SK-N-SH (cell line): ENCODE measurements at regions not wholly inside any gene's neighbourhood (a gene's known extent, or its start where the extent isn't known, plus 50 kb on each side); places are given as distances from the start of the nearest gene placed in this dataset.

ENCODE experiments used
- CHD2 ChIP-seq: fragments of 150-350 bp; IDR thresholded peaks from 2 replicates; pipeline ENCODE4 v1.6.1; 2018; ENCODE audit warnings: low read length; ENCODE audit not compliant: partially characterized antibody
- FOXJ3 ChIP-seq: sonication (generic); formaldehyde crosslinking; IDR thresholded peaks from 2 replicates; pipeline ENCODE4 v1.5.1; 2020; ENCODE audit warnings: mild to moderate bottlenecking, missing genetic modification reagents
- MXI1 ChIP-seq: IDR thresholded peaks from 2 replicates; pipeline ENCODE4 v1.6.1; 2012; ENCODE audit warnings: mild to moderate bottlenecking, low read depth, low read length, improper control_type of control experiment
- NFIC ChIP-seq: IDR thresholded peaks from 2 replicates; pipeline ENCODE4 v1.4.0; 2012; ENCODE audit warnings: borderline replicate concordance
- POLR2AphosphoS5 ChIP-seq: IDR thresholded peaks from 2 replicates; pipeline ENCODE4 v1.6.1; 2012; ENCODE audit warnings: low read depth, low read length
- SIN3A ChIP-seq: IDR thresholded peaks from 2 replicates; pipeline ENCODE4 v1.6.1; 2012; ENCODE audit warnings: low read depth, mild to moderate bottlenecking, low read length, moderate library complexity, borderline replicate concordance
- TAF1 ChIP-seq: IDR thresholded peaks from 2 replicates; pipeline ENCODE4 v1.6.1; 2012; ENCODE audit warnings: low read depth, mild to moderate bottlenecking, low read length, moderate library complexity, borderline replicate concordance
- TF ChIP-seq, protein P1 (sequence below): IDR thresholded peaks from 2 replicates; pipeline ENCODE4 v1.6.1; 2012; ENCODE audit warnings: mild to moderate bottlenecking, low read depth, low read length, moderate library complexity
- TF ChIP-seq, protein P2 (sequence below): fragments of 200-600 bp; sonication (generic); IDR thresholded peaks from 2 replicates; pipeline ENCODE4 v1.6.1; 2017; ENCODE audit warnings: antibody characterized with exemption, mild to moderate bottlenecking, moderate library complexity
- TF ChIP-seq, protein P3 (sequence below): IDR thresholded peaks from 2 replicates; pipeline ENCODE4; 2012
- TF ChIP-seq, protein P4 (sequence below): fragments of 150-350 bp; IDR thresholded peaks from 2 replicates; pipeline ENCODE4 v1.6.1; 2017; ENCODE audit warnings: antibody characterized with exemption, low read length, low read depth, borderline replicate concordance

DNA sequence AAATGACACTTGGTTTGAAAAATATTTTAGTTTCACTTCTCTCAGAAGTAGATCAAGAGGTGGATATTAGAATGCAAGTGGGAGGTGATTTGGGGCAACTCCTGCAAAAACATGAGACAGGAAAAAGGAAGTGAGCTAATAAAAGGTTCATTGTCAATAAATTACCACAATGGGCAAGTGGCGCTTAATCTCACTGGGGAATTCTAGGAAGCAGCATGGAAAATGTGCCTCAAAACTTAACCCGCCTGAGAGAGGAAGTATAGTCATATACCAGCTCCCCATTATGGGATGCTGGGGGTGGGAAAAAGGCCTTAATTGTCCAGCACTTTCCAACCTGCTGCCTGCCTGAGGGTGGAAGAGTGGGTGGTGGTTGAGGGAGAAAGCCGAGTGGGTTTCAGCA, 204.1 kb downstream of the ELAVL2 start:
- TF ChIP-seq, protein P1, sequence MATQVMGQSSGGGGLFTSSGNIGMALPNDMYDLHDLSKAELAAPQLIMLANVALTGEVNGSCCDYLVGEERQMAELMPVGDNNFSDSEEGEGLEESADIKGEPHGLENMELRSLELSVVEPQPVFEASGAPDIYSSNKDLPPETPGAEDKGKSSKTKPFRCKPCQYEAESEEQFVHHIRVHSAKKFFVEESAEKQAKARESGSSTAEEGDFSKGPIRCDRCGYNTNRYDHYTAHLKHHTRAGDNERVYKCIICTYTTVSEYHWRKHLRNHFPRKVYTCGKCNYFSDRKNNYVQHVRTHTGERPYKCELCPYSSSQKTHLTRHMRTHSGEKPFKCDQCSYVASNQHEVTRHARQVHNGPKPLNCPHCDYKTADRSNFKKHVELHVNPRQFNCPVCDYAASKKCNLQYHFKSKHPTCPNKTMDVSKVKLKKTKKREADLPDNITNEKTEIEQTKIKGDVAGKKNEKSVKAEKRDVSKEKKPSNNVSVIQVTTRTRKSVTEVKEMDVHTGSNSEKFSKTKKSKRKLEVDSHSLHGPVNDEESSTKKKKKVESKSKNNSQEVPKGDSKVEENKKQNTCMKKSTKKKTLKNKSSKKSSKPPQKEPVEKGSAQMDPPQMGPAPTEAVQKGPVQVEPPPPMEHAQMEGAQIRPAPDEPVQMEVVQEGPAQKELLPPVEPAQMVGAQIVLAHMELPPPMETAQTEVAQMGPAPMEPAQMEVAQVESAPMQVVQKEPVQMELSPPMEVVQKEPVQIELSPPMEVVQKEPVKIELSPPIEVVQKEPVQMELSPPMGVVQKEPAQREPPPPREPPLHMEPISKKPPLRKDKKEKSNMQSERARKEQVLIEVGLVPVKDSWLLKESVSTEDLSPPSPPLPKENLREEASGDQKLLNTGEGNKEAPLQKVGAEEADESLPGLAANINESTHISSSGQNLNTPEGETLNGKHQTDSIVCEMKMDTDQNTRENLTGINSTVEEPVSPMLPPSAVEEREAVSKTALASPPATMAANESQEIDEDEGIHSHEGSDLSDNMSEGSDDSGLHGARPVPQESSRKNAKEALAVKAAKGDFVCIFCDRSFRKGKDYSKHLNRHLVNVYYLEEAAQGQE, result no peak
- TF ChIP-seq, protein P2, sequence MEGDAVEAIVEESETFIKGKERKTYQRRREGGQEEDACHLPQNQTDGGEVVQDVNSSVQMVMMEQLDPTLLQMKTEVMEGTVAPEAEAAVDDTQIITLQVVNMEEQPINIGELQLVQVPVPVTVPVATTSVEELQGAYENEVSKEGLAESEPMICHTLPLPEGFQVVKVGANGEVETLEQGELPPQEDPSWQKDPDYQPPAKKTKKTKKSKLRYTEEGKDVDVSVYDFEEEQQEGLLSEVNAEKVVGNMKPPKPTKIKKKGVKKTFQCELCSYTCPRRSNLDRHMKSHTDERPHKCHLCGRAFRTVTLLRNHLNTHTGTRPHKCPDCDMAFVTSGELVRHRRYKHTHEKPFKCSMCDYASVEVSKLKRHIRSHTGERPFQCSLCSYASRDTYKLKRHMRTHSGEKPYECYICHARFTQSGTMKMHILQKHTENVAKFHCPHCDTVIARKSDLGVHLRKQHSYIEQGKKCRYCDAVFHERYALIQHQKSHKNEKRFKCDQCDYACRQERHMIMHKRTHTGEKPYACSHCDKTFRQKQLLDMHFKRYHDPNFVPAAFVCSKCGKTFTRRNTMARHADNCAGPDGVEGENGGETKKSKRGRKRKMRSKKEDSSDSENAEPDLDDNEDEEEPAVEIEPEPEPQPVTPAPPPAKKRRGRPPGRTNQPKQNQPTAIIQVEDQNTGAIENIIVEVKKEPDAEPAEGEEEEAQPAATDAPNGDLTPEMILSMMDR, result no peak
- TF ChIP-seq, protein P3, sequence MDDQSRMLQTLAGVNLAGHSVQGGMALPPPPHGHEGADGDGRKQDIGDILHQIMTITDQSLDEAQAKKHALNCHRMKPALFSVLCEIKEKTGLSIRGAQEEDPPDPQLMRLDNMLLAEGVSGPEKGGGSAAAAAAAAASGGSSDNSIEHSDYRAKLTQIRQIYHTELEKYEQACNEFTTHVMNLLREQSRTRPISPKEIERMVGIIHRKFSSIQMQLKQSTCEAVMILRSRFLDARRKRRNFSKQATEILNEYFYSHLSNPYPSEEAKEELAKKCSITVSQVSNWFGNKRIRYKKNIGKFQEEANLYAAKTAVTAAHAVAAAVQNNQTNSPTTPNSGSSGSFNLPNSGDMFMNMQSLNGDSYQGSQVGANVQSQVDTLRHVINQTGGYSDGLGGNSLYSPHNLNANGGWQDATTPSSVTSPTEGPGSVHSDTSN, result no peak
- TF ChIP-seq TAF1, result no peak
- TF ChIP-seq, protein P4, sequence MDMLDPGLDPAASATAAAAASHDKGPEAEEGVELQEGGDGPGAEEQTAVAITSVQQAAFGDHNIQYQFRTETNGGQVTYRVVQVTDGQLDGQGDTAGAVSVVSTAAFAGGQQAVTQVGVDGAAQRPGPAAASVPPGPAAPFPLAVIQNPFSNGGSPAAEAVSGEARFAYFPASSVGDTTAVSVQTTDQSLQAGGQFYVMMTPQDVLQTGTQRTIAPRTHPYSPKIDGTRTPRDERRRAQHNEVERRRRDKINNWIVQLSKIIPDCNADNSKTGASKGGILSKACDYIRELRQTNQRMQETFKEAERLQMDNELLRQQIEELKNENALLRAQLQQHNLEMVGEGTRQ, result no peak
- TF ChIP-seq POLR2AphosphoS5, result no peak
- TF ChIP-seq FOXJ3, result no peak
- no peak for TF ChIP-seq MXI1
- no peak for TF ChIP-seq NFIC
- no peak for TF ChIP-seq SIN3A
- no peak for TF ChIP-seq CHD2
